Mesendoderm (in vitro differentiated cells): ENCODE measurements at regions not wholly inside any gene's neighbourhood (a gene's known extent, or its start where the extent isn't known, plus 50 kb on each side); places are given as distances from the start of the nearest gene placed in this dataset.

Source experiments
- DNase-seq: peaks from one replicate; pipeline ENCODE4 v3.0.0; 2013
- H2AK5ac ChIP-seq: 2 replicates; pipeline ENCODE4 v1.6.1; 2013; ENCODE audit warnings: low read length, inconsistent platforms
- H2BK120ac ChIP-seq: 2 replicates; pipeline ENCODE4 v1.6.1; 2013; ENCODE audit warnings: low read depth, mild to moderate bottlenecking, low read length, moderate library complexity, mixed read lengths
- H2BK15ac ChIP-seq: replicated peaks from 2 replicates; pipeline ENCODE4 v1.6.1; 2013; ENCODE audit warnings: low read depth, mild to moderate bottlenecking, moderate library complexity
- H2BK5ac ChIP-seq: 2 replicates; pipeline ENCODE4 v1.6.1; 2013; ENCODE audit warnings: low read length, inconsistent platforms
- H3K18ac ChIP-seq: 2 replicates; pipeline ENCODE4 v1.6.1; 2013; ENCODE audit warnings: mild to moderate bottlenecking, low read length, mixed read lengths
- H3K23ac ChIP-seq: one replicate; pipeline ENCODE4 v1.6.1; 2013; ENCODE audit warnings: low read length
- H3K27ac ChIP-seq: 2 replicates; pipeline ENCODE4 v1.5.1; 2013; ENCODE audit warnings: low read depth, mild to moderate bottlenecking, inconsistent platforms, low read length, moderate library complexity
- H3K27me3 ChIP-seq: 2 replicates; pipeline ENCODE4 v1.6.1; 2013; ENCODE audit warnings: low read length, control low read depth, mild to moderate bottlenecking, inconsistent platforms; ENCODE audit not compliant: insufficient read depth, poor library complexity
- H3K36me3 ChIP-seq: 2 replicates; pipeline ENCODE4 v1.6.1; 2013; ENCODE audit warnings: low read length, inconsistent platforms; ENCODE audit not compliant: control insufficient read depth, insufficient read depth
- H3K4ac ChIP-seq: one replicate; pipeline ENCODE4 v1.6.1; 2013; ENCODE audit warnings: low read depth, mild to moderate bottlenecking, low read length, moderate library complexity
- H3K4me1 ChIP-seq: 2 replicates; pipeline ENCODE4 v1.6.1; 2013; ENCODE audit warnings: low read depth, low read length, inconsistent platforms; ENCODE audit not compliant: control insufficient read depth
- H3K4me2 ChIP-seq: 2 replicates; pipeline ENCODE4 v1.6.1; 2013; ENCODE audit warnings: low read length
- H3K4me3 ChIP-seq: 2 replicates; pipeline ENCODE4 v1.5.1; 2013; ENCODE audit warnings: mild to moderate bottlenecking, low read length
- H3K56ac ChIP-seq: one replicate; pipeline ENCODE4 v1.6.1; 2013; ENCODE audit warnings: low read length
- H3K79me1 ChIP-seq: 2 replicates; pipeline ENCODE4 v1.6.1; 2013; ENCODE audit warnings: low read length, inconsistent platforms
- H3K79me2 ChIP-seq: 2 replicates; pipeline ENCODE4 v1.6.1; 2013; ENCODE audit warnings: mild to moderate bottlenecking, low read length; ENCODE audit not compliant: control insufficient read depth, insufficient read depth
- H3K9ac ChIP-seq: 2 replicates; pipeline ENCODE4 v1.6.1; 2013; ENCODE audit warnings: low read length, inconsistent platforms
- H4K5ac ChIP-seq: one replicate; pipeline ENCODE4 v1.6.1; 2013; ENCODE audit warnings: low read length
- H4K8ac ChIP-seq: one replicate; pipeline ENCODE4 v1.6.1; 2013; ENCODE audit warnings: low read depth, mild to moderate bottlenecking, control low read depth, low read length, moderate library complexity
- WGBS: extraction: QIAGEN DNeasy Blood & Tissue Kit; methylation state at CpG from one replicate; pipeline ENCODE4 v1.1.7; 2013; ENCODE audit warnings: low lambda C conversion rate, missing lambda C conversion rate; ENCODE audit not compliant: insufficient coverage; ENCODE audit errors: extremely low coverage; 5-methylcytosine and 5-hydroxymethylcytosine counted together

- DNase-seq: peak; percentile 44
- no peaks in the 10 kb centered on the region for H3K36me3 ChIP-seq
- no peaks in the 10 kb centered on the region for H3K79me1 ChIP-seq
- no peaks in the 10 kb centered on the region for H3K4me1 ChIP-seq
- H2BK15ac ChIP-seq: no peak overlapping the region
- no peak overlapping the region for H4K8ac ChIP-seq
- no peak overlapping the region for H4K5ac ChIP-seq
- H3K4me3 ChIP-seq: no peak overlapping the region
- H3K79me2 ChIP-seq: no peaks in the 10 kb centered on the region
- no peaks in the 10 kb centered on the region for H3K27me3 ChIP-seq
- no peak overlapping the region for H3K9ac ChIP-seq
- no CpG with 5 or more reads among the region's 2 CpGs for WGBS
- no peak overlapping the region for H3K56ac ChIP-seq
- H3K4ac ChIP-seq: no peak overlapping the region
- H3K4me2 ChIP-seq: no peak overlapping the region
- H2BK5ac ChIP-seq: no peak overlapping the region
- no peak overlapping the region for H3K18ac ChIP-seq
- H3K23ac ChIP-seq: no peak overlapping the region
- no peak overlapping the region for H2BK120ac ChIP-seq
- H2AK5ac ChIP-seq: no peak overlapping the region
- no peak overlapping the region for H3K27ac ChIP-seq
Measured at GRCh38 chr10:62323751-62324150, 50.4 kb upstream of the ZNF365 start.
